Esophagus squamous epithelium (tissue), 5 donors: ENCODE measurements at regions not wholly inside any gene's neighbourhood (a gene's known extent, or its start where the extent isn't known, plus 50 kb on each side); places are given as distances from the start of the nearest gene placed in this dataset.

ENCODE experiments used
- DNase-seq: peaks from one replicate; lab custom pipeline; 2025; lab: John Stamatoyannopoulos, UW
- H3K27ac ChIP-seq, 4 donors: fragments of 200-600 bp; sonication (generic); one replicate each; pipeline ENCODE4 v1.5.1; 2016 to 2019; ENCODE audit warnings: mild to moderate bottlenecking in 1 of 4
- H3K27me3 ChIP-seq, 4 donors: fragments of 200-600 bp; sonication (generic); 1 replicate in 3 of 4; 2 replicates in 1 of 4; pipeline versions ENCODE4 v1.5.1 to v1.6.0; 2017 to 2021; ENCODE audit warnings: antibody characterized with exemption in 1 of 4
- H3K36me3 ChIP-seq, 3 donors: fragments of 200-600 bp; sonication (generic); one replicate each; pipeline ENCODE4 v1.5.1; 2016 to 2019
- H3K4me1 ChIP-seq, 3 donors: fragments of 200-600 bp; sonication (generic); one replicate each; pipeline ENCODE4 v1.5.1; 2017 to 2019
- H3K4me3 ChIP-seq, 4 donors: fragments of 200-600 bp; sonication (generic); 1 replicate in 3 of 4; 2 replicates in 1 of 4; pipeline ENCODE4 v1.5.1; 2016 to 2019; ENCODE audit warnings: mild to moderate bottlenecking in 2 of 4, moderate library complexity in 1 of 4
- H3K9me3 ChIP-seq, 3 donors: fragments of 200-600 bp; sonication (generic); one replicate each; pipeline ENCODE4 v1.5.1; 2016 to 2019
- POLR2A ChIP-seq, 4 donors: fragments of 450-650 bp; IDR thresholded peaks; one replicate each; pipeline ENCODE4 v1.6.1; 2017; ENCODE audit warnings: antibody characterized with exemption in 4 of 4, mild to moderate bottlenecking in 4 of 4, moderate library complexity in 3 of 4
- WGBS, 2 donors: methylation state at CpG; one replicate each; pipeline ENCODE4 v1.1.5; 2018; 5-methylcytosine and 5-hydroxymethylcytosine counted together
- intact Hi-C: fragments of 100-400 bp; cut with DNase I; formaldehyde crosslinking; loops from one replicate; pipeline ENCODE4 v1.15.0; 2022
- TF ChIP-seq, protein P1 (sequence below), 6 experiments: fragments of 450-650 bp in 4 of 6; fragments of 200-600 bp in 2 of 6; sonication (generic) in 2 of 6; IDR thresholded peaks; one replicate each; pipeline ENCODE4 v1.5.1; 2016 to 2019; ENCODE audit warnings: antibody characterized with exemption in 6 of 6, mild to moderate bottlenecking in 4 of 6, moderate library complexity in 4 of 6
- donor health status: DM: yes; HTN: yes; CAD: no.

- intact Hi-C loops: no loop called here
- Histone ChIP-seq H3K9me3 (no peaks in the 10 kb centered on the region), H3K27ac (no peak overlapping the region), H3K4me1 (no peaks in the 10 kb centered on the region), H3K4me3 (no peak overlapping the region), H3K27me3 (peaks cover 0 to 41% (median 0%) of the 10 kb centered on the region in 4 donors), H3K36me3 (no peaks in the 10 kb centered on the region)
- WGBS, 2 donors: 80 to 87% methylated on average over 17 to 19 of the region's 20 CpGs
- no peak for DNase-seq
- TF ChIP-seq, protein P1, sequence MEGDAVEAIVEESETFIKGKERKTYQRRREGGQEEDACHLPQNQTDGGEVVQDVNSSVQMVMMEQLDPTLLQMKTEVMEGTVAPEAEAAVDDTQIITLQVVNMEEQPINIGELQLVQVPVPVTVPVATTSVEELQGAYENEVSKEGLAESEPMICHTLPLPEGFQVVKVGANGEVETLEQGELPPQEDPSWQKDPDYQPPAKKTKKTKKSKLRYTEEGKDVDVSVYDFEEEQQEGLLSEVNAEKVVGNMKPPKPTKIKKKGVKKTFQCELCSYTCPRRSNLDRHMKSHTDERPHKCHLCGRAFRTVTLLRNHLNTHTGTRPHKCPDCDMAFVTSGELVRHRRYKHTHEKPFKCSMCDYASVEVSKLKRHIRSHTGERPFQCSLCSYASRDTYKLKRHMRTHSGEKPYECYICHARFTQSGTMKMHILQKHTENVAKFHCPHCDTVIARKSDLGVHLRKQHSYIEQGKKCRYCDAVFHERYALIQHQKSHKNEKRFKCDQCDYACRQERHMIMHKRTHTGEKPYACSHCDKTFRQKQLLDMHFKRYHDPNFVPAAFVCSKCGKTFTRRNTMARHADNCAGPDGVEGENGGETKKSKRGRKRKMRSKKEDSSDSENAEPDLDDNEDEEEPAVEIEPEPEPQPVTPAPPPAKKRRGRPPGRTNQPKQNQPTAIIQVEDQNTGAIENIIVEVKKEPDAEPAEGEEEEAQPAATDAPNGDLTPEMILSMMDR (IDR thresholded peaks at IDR 0.05): no peak
- TF ChIP-seq POLR2A (IDR thresholded peaks at IDR 0.05): no peak
Observed at GRCh38 chr11:134518616-134519389, 106.8 kb upstream of the B3GAT1 start.

DNA sequence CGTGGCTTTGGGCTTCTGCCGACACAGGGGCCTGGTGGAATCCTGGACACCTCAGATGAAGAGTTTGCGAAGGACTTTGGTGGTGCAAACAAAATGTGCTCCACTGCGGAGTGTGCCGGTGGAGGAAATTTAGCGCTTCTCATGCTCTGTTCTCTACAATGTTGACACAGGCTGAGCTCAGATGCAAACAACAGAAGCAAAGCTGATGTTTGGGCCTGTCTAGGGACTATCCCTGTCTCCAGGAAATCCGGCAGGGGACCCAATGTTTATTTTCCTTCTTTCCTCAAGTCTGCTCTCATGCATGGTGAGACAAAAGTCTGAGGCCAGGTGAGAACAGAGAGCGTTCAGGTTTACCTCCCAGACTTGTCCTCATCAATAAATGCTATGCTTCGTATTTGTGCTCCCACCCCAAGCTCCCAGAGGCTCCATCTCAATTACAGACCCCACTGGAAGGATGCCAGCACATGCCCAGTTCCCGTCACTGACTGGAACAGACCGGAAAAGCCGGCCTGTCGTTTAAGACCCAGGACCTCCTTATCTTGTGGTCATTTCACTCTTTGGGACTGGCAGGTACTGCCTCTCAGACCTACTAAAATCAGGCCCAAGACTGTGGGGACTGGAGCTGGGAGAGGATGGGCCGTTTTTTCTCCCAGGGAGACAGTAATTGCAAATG lies 105.7 kb upstream of the B3GAT1 start:
- no peak overlapping the region for H3K27ac ChIP-seq
- intact Hi-C loops: no loop called here
- H3K4me1 ChIP-seq: no peaks in the 10 kb centered on the region

GRCh38 chr11:134517115-134517514 lies 105.1 kb upstream of the B3GAT1 start:
- Histone ChIP-seq H3K36me3 (no peaks in the 10 kb centered on the region), H3K4me3 (no peak overlapping the region), H3K27ac (no peak overlapping the region), H3K27me3 (peaks cover 0 to 47% (median 0%) of the 10 kb centered on the region in 4 donors), H3K4me1 (no peaks in the 10 kb centered on the region), H3K9me3 (no peaks in the 10 kb centered on the region)
- WGBS, 2 donors: 60 to 74% methylated on average over 6 of the region's 6 CpGs
- TF ChIP-seq, protein P1 (IDR thresholded peaks at IDR 0.05): no peak
- no peak for TF ChIP-seq POLR2A (IDR thresholded peaks at IDR 0.05)
- intact Hi-C loops: no loop called here
- DNase-seq: no peak

More for the DNA sequence above, 105.7 kb upstream of the B3GAT1 start:
- Histone ChIP-seq H3K4me3 (no peak overlapping the region), H3K36me3 (no peaks in the 10 kb centered on the region), H3K9me3 (no peaks in the 10 kb centered on the region), H3K27me3 (peaks cover 0 to 45% (median 0%) of the 10 kb centered on the region in 4 donors)
- 35 to 49% methylated on average over 10 to 11 of the region's 14 CpGs for WGBS, 2 donors
- no peak for TF ChIP-seq POLR2A (IDR thresholded peaks at IDR 0.05)
- TF ChIP-seq, protein P1 (IDR thresholded peaks at IDR 0.05): no peak
- DNase-seq: no peak

GRCh38 chr11:134516529-134516928 lies 104.5 kb upstream of the B3GAT1 start:
- intact Hi-C loops: no loop called here
- 25 to 66% methylated on average over 1 to 5 of the region's 9 CpGs for WGBS, 2 donors
- DNase-seq: no peak

More at GRCh38 chr11:134516529-134516928, 104.5 kb upstream of the B3GAT1 start:
- Histone ChIP-seq H3K4me3 (no peak overlapping the region), H3K36me3 (no peaks in the 10 kb centered on the region), H3K27me3 (peaks cover 0 to 47% (median 0%) of the 10 kb centered on the region in 4 donors), H3K9me3 (no peaks in the 10 kb centered on the region), H3K27ac (no peak overlapping the region), H3K4me1 (no peaks in the 10 kb centered on the region)
- no peak for TF ChIP-seq POLR2A (IDR thresholded peaks at IDR 0.05)
- TF ChIP-seq, protein P1 (IDR thresholded peaks at IDR 0.05): no peak
